Stomach (tissue), 8 donors: ENCODE measurements at regions not wholly inside any gene's neighbourhood (a gene's known extent, or its start where the extent isn't known, plus 50 kb on each side); places are given as distances from the start of the nearest gene placed in this dataset.

Experiments
- DNase-seq, 2 donors: peaks; one replicate each; pipeline versions ENCODE4 v3.0.0 to v3.0.0-alpha.2; 2013 to 2019
- H3K27ac ChIP-seq, 5 donors: fragments of 200-600 bp in 4 of 5; sonication (generic) in 4 of 5; one replicate each; pipeline ENCODE4 v1.5.1; 2013 to 2019; ENCODE audit warnings: mild to moderate bottlenecking in 1 of 5, moderate library complexity in 1 of 5
- H3K27me3 ChIP-seq, 3 donors: fragments of 200-600 bp; sonication (generic); one replicate each; pipeline ENCODE4 v1.5.1; 2017 to 2019; ENCODE audit warnings: mixed run types in 1 of 3
- H3K36me3 ChIP-seq, 4 donors: fragments of 200-600 bp; sonication (generic); 1 replicate in 3 of 4; 2 replicates in 1 of 4; pipeline ENCODE4 v1.5.1; 2016 to 2019
- H3K4me1 ChIP-seq, 4 donors: fragments of 200-600 bp; sonication (generic); one replicate each; pipeline ENCODE4 v1.5.1; 2016 to 2019
- H3K4me3 ChIP-seq, 4 donors: fragments of 200-600 bp; sonication (generic) in 3 of 4; one replicate each; pipeline ENCODE4 v1.5.1; 2016 to 2019; ENCODE audit warnings: mild to moderate bottlenecking in 1 of 4
- H3K9me3 ChIP-seq, 4 donors: fragments of 200-600 bp; sonication (generic); one replicate each; pipeline ENCODE4 v1.5.1; 2016 to 2019
- CTCF ChIP-seq, 7 experiments: fragments of 450-650 bp in 4 of 7; fragments of 200-600 bp in 3 of 7; sonication (generic) in 3 of 7; IDR thresholded peaks; one replicate each; pipeline ENCODE4 v1.5.1; 2016 to 2019; ENCODE audit warnings: antibody characterized with exemption in 7 of 7, control low read depth in 2 of 7, mild to moderate bottlenecking in 1 of 7
- EP300 ChIP-seq: sonication (generic); formaldehyde crosslinking; IDR thresholded peaks from one replicate; pipeline ENCODE4 v1.6.1; 2017; ENCODE audit warnings: antibody characterized with exemption
- POLR2A ChIP-seq, 4 donors: fragments of 450-650 bp; IDR thresholded peaks; one replicate each; pipeline ENCODE4 v1.6.1; 2016; ENCODE audit warnings: antibody characterized with exemption in 4 of 4, control low read depth in 2 of 4, mild to moderate bottlenecking in 1 of 4, moderate library complexity in 1 of 4
- POLR2AphosphoS5 ChIP-seq, 3 donors: sonication (generic); formaldehyde crosslinking; IDR thresholded peaks; one replicate each; pipeline ENCODE4 v1.6.1; 2016; ENCODE audit warnings: antibody characterized with exemption in 3 of 3
- WGBS, 5 donors: extraction: QIAGEN DNeasy Blood & Tissue Kit in 3 of 5; methylation state at CpG; one replicate each; pipeline versions ENCODE4 v1.1.5 to v1.1.7; 2013 to 2018; 5-methylcytosine and 5-hydroxymethylcytosine counted together
- intact Hi-C: fragments of 100-400 bp; cut with DNase I; formaldehyde crosslinking; loops from one replicate; pipeline ENCODE4 v1.15.1; 2023; ENCODE audit warnings: low total_unique reads
- donor health status: healthy with polysubstance abuse.
- donor health status: Bipolar disorder and iron deficiency.
- donor health status: healthy.

- TF ChIP-seq CTCF (IDR thresholded peaks at IDR 0.05) = no peak
- TF ChIP-seq POLR2A (IDR thresholded peaks at IDR 0.05) = no peak
- no peak for TF ChIP-seq EP300
- no peak for TF ChIP-seq POLR2AphosphoS5 (IDR thresholded peaks at IDR 0.05)
- DNase-seq = no peak
- H3K27ac ChIP-seq = no peak overlapping the region
- no peaks in the 10 kb centered on the region for H3K27me3 ChIP-seq
- no peak overlapping the region for H3K4me3 ChIP-seq
- H3K4me1 ChIP-seq = peaks cover 0 to 8% (median 2%) of the 10 kb centered on the region in 4 donors
- WGBS, 5 donors = 62 to 77% (median 70%) methylated on average over 9 to 10 of the region's 10 CpGs
- no peaks in the 10 kb centered on the region for H3K36me3 ChIP-seq
- no peaks in the 10 kb centered on the region for H3K9me3 ChIP-seq
- intact Hi-C loops = no loop called here
Observed at GRCh38 chr6:163960128-163960527, 545.6 kb downstream of the QKI start.

- no peak for DNase-seq
- intact Hi-C loops = loop anchor here (10.0 kb wide), 2 partner anchors 534 to 774 kb away; no protein-coding TSS in a partner anchor
- 64 to 76% (median 70%) methylated on average over 3 of the region's 3 CpGs for WGBS, 5 donors
- Histone ChIP-seq H3K4me1 (peaks cover 0 to 7% (median 2%) of the 10 kb centered on the region in 4 donors), H3K27ac (no peak overlapping the region), H3K9me3 (no peaks in the 10 kb centered on the region), H3K4me3 (no peak overlapping the region), H3K27me3 (no peaks in the 10 kb centered on the region), H3K36me3 (no peaks in the 10 kb centered on the region)
- TF ChIP-seq CTCF (IDR thresholded peaks at IDR 0.05) (no peak), POLR2AphosphoS5 (IDR thresholded peaks at IDR 0.05) (no peak), EP300 (no peak), POLR2A (IDR thresholded peaks at IDR 0.05) (no peak)
Observed at GRCh38 chr6:163958646-163959045, 544.1 kb downstream of the QKI start.

- intact Hi-C loops = loop anchor here (10.0 kb wide), 2 partner anchors 532 to 772 kb away; no protein-coding TSS in a partner anchor
Observed at GRCh38 chr6:163956571-163957407, 542.3 kb downstream of the QKI start.

GRCh38 chr6:163955756-163956155, 541.2 kb downstream of the QKI start:
- Histone ChIP-seq H3K36me3 (no peaks in the 10 kb centered on the region), H3K9me3 (no peaks in the 10 kb centered on the region), H3K27ac (no peak overlapping the region), H3K27me3 (no peaks in the 10 kb centered on the region), H3K4me3 (no peak overlapping the region), H3K4me1 (peaks cover 0 to 4% (median 0%) of the 10 kb centered on the region in 4 donors)
- WGBS, 5 donors = 64 to 80% (median 75%) methylated on average over 4 of the region's 4 CpGs
- intact Hi-C loops = loop anchor here (10.0 kb wide), 2 partner anchors 531 to 771 kb away; no protein-coding TSS in a partner anchor
- TF ChIP-seq CTCF (IDR thresholded peaks at IDR 0.05) = no peak
- TF ChIP-seq POLR2AphosphoS5 (IDR thresholded peaks at IDR 0.05) = no peak
- no peak for TF ChIP-seq POLR2A (IDR thresholded peaks at IDR 0.05)
- no peak for DNase-seq

More at GRCh38 chr6:163956571-163957407, 542.3 kb downstream of the QKI start:
- Histone ChIP-seq H3K27me3 (no peaks in the 10 kb centered on the region), H3K9me3 (no peaks in the 10 kb centered on the region), H3K27ac (no peak overlapping the region), H3K4me3 (no peak overlapping the region), H3K36me3 (no peaks in the 10 kb centered on the region), H3K4me1 (peaks cover 0 to 4% (median 0%) of the 10 kb centered on the region in 4 donors)
- 16 to 27% (median 18%) methylated on average over 12 of the region's 12 CpGs for WGBS, 5 donors
- TF ChIP-seq POLR2AphosphoS5 (IDR thresholded peaks at IDR 0.05) (peak in 1 of 3 donors; percentile 35), EP300 (no peak), POLR2A (IDR thresholded peaks at IDR 0.05) (no peak), CTCF (IDR thresholded peaks at IDR 0.05) (peak in 5 of 7 experiments; percentile 70 to 93 (median 86))
- peak; percentile 78 to 85 for DNase-seq
